Activated CD4-positive, alpha-beta T cell treated with anti-CD3 and anti-CD28 coated beads, Interleukin-2, Interleukin-4, amounts not matched to agents 100 ng/mL and 50 ng/mL, durations not matched to agents 16 hours and 8 hours (primary cell): ENCODE measurements at regions not wholly inside any gene's neighbourhood (a gene's known extent, or its start where the extent isn't known, plus 50 kb on each side); places are given as distances from the start of the nearest gene placed in this dataset.

Experiments used
- DNase-seq: peaks from one replicate; pipeline ENCODE4 v3.0.0-alpha.2; 2020; ENCODE audit warnings: low spot score

DNA sequence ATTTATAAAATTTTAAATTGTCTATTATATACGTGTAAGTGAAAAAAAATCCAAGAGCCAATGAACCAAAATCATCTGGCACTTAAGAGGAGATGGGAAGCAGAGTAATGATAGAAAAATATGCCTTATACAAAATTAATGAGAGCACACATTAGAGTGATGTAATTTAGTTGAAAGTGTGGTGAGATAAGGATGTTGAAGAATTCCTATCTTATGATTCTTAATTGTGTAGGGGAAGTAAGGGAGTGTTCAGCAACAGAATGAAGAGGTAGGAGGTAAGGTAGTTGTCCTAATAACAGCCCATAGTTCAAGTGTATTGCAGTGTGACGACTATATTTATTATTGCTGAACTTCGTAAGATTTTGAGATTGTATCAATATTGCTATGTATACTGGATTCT lies 843.4 kb upstream of the FLRT2 start:
- no peak for DNase-seq

DNA sequence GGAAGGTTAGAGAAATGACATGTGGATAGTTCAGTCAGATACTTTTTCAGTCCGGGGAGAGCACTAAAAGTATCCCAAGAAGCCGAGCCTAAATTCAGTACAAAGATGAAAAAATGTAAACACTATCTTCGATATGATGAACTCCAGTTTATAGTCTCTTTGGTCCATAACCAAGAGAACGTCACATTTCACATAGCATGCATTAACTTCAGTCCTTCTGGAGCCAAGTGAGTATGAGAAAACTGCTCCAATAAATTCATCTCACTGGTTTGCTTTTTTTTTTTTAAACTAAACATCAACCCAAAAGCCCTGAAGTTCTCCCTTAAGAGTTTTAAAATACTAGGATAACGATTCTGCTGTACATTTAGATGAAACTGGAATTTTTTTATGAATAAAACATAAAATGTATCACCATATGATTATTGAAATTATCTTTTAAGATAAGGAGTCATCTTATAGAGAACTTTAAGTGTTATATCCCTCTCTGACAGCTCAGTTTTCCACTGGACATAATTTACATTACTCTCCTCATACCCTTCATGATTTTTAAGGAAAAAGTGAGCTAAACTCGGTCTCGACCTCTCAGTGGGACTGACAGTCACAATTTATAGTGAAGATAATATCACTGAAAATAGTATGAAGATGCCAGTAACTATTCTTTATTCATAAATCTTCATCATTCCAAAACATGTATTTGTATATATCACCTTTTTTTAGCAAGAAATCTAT lies 841.5 kb upstream of the FLRT2 start:
- DNase-seq, result no peak

DNA sequence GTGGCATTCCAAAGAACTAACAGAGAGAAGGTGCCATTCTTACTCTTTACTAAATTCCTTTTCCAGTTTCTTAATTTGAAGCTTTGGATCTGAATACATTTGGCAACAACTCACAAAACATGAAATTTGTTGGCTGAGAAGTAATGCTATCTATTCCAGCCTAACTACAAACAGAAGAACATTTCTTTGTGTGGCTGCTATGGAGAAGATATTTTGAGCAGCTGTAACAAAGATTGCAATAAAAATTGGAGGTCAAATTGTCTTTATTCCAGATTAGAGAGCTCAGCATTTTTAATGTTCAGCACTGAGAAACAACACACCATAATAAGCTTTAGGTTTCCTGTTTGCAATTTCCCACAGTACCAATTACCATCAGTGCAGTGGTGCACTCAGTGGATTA lies 835.8 kb upstream of the FLRT2 start:
- DNase-seq, result no peak

DNA sequence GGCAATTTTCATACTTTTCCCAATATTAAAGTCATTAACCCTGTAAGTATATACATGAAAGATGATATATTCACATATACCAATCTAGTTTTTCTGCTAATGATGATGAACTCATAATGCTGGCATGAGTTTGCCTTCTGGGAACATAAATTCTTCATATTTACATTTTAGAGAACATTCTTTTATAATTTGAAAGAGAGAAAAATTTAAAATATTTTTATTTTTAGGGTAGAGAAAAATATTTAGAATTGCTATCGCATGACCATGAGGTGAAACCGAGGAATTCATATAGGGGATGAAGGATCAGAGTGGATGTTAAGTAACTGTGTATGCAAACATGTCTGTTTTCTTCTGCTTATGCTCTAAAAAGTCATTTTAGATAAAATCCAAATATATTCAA lies 825.3 kb upstream of the FLRT2 start:
- DNase-seq, result no peak

DNA sequence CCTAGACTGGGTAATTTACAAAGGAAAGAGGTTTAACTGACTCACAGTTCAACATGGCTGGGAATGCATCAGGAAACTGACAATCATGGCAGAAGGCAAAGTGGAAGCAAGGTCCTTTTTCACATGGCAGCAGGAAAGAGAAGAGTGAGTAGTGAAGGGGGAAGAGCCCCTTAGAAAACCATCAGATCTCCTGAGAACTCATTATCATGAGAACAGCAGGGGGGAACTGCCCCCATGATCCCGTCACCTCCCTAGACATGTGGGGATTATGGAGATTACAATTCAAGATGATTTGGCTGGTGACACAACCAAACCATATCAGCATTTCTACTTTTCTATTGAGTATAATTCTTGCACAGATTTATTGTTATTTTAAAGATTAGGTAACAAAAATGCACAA lies 822.1 kb upstream of the FLRT2 start:
- no peak for DNase-seq

DNA sequence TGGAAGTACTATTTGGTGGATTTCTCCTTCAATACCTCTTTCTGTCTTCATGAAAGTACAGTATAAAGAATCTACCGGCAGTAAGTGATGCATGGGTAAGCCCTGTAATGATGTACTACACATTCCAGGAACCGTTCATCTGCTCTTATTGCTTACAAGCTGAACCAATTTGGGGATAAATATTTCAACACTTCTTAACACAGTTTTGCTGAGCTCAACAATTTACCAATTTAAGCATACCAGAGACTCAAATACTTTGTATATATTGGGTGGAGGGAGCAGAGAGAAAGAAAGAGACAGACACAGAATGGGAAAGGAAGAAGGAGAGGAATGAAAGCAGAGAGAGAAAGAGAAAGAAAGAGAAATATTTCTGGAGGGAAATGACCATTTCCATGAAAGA lies 821.1 kb upstream of the FLRT2 start:
- no peak for DNase-seq

DNA sequence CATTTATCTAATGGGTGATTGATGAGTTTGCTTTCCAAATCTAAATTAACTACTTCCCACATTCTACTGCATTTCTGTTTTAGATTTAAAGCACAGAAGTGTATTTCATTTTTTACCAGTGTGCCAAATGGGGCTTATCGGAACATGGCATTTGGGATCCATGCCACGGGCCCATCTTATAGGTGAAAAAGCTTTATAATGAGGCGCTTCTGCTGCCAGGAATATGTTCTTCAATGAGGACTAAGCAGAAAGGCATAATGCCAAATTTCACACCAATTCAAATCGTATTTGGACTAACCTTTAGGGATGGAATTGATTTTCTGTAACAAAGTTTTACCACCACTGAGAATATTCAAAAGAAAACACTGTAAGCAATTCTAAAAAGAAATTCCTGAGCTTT lies 803.5 kb upstream of the FLRT2 start:
- DNase-seq, result no peak

DNA sequence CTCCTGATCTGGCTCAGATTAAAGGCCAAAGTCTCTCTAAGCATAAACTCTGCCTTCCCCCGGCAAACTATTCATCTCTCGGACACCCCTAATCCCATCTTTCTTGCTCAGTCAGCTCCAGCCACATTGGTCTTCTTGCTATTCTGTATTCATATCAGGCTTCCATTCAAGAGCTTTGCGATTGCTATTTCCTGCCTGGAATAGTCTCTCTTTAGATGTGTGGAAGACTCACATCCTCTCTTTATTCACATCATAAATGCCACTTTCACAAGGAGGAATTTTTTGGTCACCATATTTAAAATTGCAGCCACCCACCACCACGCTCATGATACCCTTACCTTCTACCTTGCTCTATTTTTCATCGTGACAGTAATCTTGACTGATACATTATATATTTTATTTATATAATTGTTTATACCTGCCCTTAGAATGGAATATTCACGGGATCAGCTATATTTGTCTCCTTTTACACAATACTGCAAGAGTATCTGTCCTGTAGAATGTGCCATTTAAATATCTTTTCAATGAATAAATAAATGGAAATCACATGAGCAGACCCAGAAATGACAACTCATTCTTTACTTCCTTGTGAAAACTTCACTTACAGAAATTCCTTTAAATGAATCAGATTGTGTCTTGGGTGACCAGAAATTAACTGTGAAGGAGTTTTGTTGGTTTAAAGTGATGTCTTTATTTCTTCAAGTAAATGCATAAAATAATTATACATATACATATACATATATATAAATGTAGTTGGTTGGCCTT lies 780.6 kb upstream of the FLRT2 start:
- no peak for DNase-seq

DNA sequence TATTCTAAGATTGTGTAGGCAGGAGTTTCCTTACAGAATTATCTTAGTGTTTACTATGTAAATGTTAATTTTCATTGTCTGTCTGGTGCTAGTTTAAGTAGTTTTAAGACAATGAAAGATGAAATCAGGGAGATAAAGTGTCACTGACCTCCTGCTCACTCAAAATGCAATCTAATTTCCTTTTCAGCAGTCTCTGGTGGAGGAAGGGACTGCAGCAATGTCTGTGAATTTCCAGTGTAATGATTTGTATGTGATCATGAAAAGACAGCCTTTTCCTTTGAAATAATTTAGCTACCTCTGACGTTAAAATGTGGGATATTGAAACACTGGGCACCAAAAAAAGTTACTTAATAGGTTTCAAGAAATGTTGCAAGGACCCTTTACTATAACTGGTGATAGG lies 779.7 kb upstream of the FLRT2 start:
- no peak for DNase-seq

DNA sequence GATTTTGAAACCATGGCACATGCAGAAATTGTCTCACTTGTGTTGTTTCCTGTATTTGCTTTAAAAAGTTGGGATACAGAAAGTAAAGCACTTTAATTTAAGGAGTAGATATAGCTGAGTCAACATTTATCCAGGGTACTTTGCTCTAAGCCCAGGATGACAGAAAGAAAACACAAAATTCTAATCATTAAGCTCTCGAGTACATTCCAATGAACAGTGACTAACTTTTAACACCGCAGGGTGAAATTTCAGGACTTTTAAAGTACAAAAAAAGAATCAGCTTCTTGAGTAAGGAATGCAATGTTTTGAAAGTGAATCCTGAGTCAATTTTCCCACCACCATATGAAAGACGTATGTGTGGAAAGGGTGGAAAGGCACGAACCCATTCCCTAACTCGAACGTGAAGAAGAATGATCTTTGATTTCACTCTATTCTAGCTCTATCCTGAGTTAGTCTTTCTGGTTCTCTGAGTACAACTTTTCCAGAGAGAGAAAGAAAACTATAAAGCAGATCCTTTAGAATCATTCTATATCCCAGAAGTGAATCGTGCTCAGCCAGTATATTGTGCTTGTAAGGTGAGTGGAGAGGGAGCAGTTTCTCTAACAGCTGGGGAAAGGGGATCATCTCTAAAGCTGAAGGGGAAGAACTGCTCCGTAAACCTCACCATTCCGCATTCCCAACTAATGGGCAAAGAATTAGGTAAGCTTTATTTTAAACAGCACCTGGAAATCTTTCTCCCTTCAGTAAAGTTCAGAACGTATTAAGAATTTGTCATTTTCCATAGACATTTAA lies 779.0 kb upstream of the FLRT2 start:
- no peak for DNase-seq

DNA sequence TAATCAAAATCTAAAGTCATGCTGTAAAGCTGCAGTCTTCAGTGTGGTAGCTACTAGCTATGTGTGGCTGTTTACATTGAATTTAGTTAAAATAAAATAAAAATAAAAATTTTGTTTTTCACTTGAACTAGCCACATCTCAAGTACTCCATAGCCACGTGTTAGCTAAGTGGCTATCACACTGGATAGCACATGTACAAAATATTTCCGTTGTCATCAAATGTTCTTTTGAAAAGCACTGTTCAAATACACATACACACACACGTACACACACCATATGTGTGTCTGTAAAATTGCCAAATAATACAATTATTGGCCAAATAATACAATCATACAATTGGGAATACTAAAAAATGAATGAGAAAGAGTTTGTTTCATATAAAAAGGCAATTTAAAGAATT lies 778.2 kb upstream of the FLRT2 start:
- DNase-seq, result no peak

DNA sequence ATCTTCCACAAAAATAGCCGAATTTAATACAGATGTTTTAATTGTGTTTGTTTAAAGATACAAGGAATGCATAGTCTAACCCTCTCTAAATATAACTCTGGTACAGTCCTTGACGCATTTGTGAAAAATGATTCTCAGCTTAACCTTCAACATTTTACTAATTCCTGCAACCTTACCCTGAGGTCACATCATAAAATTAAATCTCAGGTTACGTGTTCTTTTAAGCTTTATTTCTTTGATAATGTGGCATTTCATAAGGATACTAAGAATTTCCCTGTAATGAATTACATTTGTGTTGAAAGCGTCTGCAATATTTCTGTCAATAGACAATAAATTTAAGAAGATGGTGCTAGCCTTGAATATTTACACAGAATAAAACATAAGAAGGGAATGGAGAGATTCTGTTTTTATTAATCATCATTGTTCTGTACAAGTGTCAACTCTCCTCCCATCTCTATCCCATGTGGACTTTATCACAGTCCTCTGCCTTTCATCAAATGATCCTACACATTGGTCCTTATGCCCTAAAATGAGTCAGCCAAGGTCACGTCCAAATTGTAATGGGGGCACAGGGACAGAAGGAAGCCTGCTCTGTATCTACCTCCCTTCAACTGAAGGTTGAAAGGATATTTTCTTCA lies 769.3 kb upstream of the FLRT2 start:
- DNase-seq, result no peak

DNA sequence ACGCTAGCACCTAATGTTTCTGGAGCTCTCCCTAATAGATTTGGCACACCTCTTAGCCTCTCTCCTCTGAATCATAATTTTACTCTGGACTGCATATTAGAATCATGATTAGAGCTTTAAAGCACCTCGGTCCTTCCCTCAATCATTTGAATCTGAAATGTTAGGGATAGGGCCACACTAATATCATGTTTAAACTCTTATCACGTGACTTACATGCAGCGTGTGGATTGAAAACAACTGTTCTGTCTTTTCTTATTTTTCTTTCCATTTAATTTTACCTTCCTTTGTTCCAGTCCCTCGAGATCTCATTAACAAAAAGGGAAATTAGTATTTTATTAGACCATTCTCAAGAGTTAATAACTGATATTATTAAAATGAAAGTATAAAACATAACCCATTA lies 762.5 kb upstream of the FLRT2 start:
- DNase-seq, result no peak

DNA sequence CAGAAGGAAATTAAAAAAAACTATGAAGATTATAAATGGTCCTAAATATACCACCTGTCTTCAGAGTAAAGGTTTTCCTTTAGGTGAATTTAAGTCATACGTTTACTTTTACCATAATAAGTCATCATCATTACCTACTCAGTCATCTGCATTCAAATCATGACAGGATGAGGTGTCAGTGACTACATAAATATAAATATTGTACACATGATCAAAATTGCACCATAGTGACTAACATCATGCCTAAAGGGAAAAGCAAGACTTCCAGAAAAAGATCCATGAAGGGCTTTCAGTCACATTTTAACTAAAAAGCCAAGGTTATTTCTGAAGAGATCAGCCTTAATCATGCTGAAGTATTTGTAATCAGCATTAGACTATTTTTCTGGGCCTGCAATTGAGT lies 759.9 kb upstream of the FLRT2 start:
- no peak for DNase-seq

DNA sequence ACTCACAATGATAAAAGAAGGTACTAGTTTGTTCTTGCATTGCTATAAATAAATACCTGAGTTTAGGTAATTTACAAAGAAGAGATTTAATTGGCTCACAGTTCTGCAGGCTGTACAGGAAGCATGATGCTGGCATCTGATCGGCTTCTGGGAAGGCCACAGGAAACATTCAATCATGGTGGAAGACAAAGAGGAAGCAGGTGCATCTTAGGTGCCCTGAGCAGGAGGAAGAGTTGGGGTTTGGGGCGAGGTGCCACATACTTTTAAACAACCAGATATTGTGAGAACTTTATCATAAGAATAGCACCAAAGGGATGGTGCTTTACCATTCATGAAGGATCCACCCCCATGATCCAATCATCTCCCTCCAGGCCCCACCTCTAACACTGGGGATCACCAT lies 752.6 kb upstream of the FLRT2 start:
- DNase-seq, result no peak

DNA sequence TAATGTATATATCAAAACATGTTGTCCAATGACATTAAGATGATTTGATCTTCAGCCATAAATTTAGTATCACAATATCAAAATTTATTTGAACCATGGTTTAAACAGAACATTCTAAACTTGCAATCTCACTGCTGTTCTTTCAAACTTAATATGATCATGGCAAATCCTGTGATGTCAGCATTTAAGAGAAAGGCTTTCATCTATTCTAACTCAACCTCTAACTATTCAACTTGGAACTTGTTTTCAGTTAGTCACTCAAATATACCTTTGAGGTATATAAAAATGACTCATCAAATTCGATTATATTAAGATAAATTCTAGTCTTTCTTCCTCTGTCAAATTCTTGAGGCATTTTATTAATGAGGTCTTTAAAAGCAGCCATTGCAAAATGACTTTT lies 747.0 kb upstream of the FLRT2 start:
- DNase-seq, result no peak

DNA sequence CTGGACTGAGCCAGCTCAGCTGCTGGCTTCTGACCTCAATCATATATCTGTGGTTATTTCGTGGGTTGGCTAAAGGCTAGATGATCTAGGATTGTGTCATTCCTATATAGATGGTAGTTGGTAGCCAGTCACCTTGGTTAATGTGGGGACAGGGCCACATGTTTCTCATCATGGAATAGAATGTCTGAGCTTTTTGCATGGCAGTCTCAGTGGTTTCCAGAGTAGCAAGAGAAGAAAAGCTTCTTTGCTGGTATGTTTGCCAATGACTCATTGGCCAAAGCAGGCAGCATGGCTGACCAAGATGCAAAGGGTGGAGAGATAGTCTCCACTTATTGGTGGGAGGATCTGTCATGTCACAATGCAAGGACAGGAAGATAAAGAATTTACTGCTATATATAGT lies 746.4 kb upstream of the FLRT2 start:
- DNase-seq, result no peak

DNA sequence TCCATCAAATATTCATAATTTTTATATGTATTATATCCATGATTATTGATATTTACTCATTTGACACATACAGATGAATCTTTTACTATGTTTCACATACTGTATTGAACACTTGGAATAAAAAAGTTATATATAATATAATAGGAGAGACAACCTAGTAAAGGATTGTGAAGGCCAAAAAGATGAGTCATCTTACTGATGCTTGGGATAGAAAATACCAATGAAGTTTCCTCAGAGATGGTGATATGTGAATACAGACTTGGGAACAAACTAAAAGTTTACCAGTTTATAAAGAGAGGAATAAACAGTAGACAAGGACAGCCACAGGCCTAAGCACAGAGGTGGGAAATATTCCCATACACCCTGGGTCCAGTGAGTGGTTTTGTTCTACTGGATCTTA lies 743.9 kb upstream of the FLRT2 start:
- no peak for DNase-seq

DNA sequence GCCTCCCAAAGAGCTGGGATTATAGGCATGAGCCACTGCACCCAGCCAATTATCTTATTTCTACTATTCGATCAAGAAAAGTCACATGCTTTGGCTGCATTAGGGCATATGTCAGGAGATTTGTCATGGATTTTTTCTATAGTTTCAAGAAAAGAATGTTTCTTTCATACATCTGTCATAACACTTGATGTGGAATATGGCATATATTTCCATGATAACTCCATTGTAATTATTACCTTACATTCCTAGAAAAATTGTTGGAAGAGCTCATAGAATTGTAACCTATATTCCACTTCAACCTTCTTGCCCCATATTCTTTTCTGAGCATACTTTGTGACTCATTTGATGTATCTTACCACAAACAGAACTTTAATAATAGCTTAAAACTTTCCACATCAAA lies 740.9 kb upstream of the FLRT2 start:
- no peak for DNase-seq

DNA sequence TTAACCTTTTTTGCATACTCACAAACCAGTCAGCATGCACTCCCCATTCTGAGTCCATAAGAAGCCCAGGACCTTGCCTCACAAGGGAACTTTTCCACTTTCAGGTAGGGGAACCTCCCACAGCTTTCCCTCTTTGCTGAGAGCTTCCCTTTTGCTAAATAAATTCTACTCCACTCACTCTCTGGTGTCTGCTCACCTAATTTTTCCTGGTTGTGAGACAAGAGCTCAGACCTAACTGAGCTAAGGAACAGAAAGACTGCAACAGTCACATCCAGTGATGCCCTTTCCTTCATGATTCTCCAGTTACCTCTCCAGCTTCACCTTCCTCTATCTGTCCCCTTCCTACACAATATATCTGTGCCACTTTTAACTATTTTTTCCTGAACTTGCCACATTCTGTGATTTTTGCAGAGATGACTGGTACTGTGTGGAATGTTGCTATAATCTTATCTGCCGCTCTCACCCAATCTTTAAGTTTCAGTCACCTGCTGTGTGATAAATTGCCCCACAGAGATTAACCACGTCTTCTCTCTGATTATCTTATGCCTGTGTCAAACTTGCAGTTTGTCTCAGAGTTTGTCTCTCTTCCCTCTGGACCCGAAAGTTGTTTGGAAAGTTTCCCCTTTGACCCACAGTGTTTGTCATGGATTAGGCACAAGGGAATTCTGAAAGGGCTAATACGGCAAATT lies 737.1 kb upstream of the FLRT2 start:
- DNase-seq, result no peak

DNA sequence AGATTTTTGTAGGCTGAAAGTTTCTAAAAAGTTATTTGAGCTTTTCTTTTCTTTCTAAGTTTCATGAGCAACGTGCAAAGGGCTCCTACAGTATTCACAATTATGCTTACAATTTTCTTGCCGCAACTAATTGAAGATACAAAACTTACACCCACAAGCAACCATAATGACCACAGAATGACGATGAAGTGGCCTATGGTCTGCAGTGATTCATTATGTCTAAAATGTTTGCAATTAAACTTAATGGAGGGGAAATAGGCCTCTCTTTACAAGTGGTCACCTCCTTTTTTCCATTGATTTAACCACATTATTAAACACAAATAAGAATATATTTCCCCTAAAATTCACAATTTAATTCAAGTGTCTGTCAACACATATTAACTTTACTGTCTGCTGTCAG lies 732.6 kb upstream of the FLRT2 start:
- no peak for DNase-seq

DNA sequence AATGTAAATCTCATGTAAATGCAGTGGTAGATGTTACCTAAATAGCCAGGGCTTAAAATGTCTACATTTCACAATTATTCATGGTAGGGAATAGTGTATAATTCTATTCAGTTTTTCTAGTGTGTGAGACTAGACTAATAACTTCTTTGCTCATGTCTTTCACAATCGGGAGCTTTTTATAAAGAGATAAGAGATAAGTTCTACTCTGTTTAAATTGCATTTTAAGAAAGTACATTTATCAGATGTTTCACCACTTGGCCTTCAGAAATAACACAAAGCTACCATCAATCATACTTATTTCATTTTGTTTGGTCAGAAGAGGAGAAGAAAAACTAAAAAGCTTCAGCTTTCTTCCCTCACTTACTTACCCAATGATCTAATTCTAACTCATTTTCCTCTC lies 725.5 kb upstream of the FLRT2 start:
- DNase-seq, result no peak
